Keratinocyte (primary cell): ENCODE measurements at regions not wholly inside any gene's neighbourhood (a gene's known extent, or its start where the extent isn't known, plus 50 kb on each side); places are given as distances from the start of the nearest gene placed in this dataset.

Experiments
- CTCF ChIP-seq, 3 experiments: IDR thresholded peaks in 1 of 3; conservative IDR thresholded peaks in 1 of 3; optimal IDR thresholded peaks in 1 of 3; 2 replicates in 2 of 3; 3 replicates in 1 of 3; pipeline versions ENCODE3 to v1.5.1; 2011; ENCODE audit warnings: low read length in 3 of 3, mild to moderate bottlenecking in 3 of 3, moderate library complexity in 2 of 3, control low read depth in 1 of 3, inconsistent platforms in 1 of 3; ENCODE audit not compliant: insufficient read depth in 2 of 3; ENCODE audit errors: extremely low read depth in 1 of 3
- EZH2 ChIP-seq: IDR thresholded peaks from one replicate; pipeline ENCODE4 v1.6.1; 2012; ENCODE audit warnings: inconsistent platforms, mild to moderate bottlenecking, low read length, moderate library complexity

GRCh38 chr4:41379230-41379629, 122.5 kb downstream of the UCHL1 start:
- no peak for TF ChIP-seq EZH2
- no peak for TF ChIP-seq CTCF (optimal IDR thresholded peaks at IDR 0.05 in 1 of 3, IDR thresholded peaks at IDR 0.05 in 1 of 3, conservative IDR thresholded peaks at IDR 0.05 in 1 of 3; ENCODE audit: extremely low read depth in 1 of 3, insufficient read depth in 2 of 3, low read length in 3 of 3)
